Thymus (tissue), 11 donors: ENCODE measurements at regions not wholly inside any gene's neighbourhood (a gene's known extent, or its start where the extent isn't known, plus 50 kb on each side); places are given as distances from the start of the nearest gene placed in this dataset.
A peak's percentile ranks its signal among the peaks of the same experiment; 100 is the strongest.
"Not testable (repeated sequence)": the region's sequence is repeated elsewhere in the genome, so short reads cannot be mapped to it uniquely, and the experiment has no call there.

Source experiments
- DNase-seq, 9 donors: peaks; one replicate each; pipeline ENCODE4 v3.0.0-alpha.2; 2013; ENCODE audit warnings: low spot score in 9 of 9, low read depth in 6 of 9, missing footprints in 1 of 9
- H3K27ac ChIP-seq, 2 donors: one replicate each; pipeline ENCODE4 v1.5.1; 2013; ENCODE audit warnings: control low read depth in 1 of 2, low read depth in 1 of 2, low read length in 1 of 2, mild to moderate bottlenecking in 1 of 2, moderate library complexity in 1 of 2
- H3K27me3 ChIP-seq, 2 donors: one replicate each; pipeline ENCODE4 v1.5.1; 2013; ENCODE audit warnings: low read length in 1 of 2; ENCODE audit not compliant: control insufficient read depth in 2 of 2, insufficient read depth in 1 of 2
- H3K36me3 ChIP-seq, 2 donors: one replicate each; pipeline ENCODE4 v1.5.1; 2013; ENCODE audit warnings: low read length in 1 of 2, mild to moderate bottlenecking in 1 of 2, moderate library complexity in 1 of 2; ENCODE audit not compliant: control insufficient read depth in 2 of 2, insufficient read depth in 2 of 2
- H3K4me1 ChIP-seq, 2 donors: one replicate each; pipeline ENCODE4 v1.5.1; 2013; ENCODE audit warnings: low read length in 2 of 2; ENCODE audit not compliant: control insufficient read depth in 2 of 2, insufficient read depth in 2 of 2
- H3K4me3 ChIP-seq, 2 donors: one replicate each; pipeline ENCODE4 v1.5.1; 2013; ENCODE audit warnings: low read length in 2 of 2, control low read depth in 1 of 2, mild to moderate bottlenecking in 1 of 2
- H3K9me3 ChIP-seq, 2 donors: one replicate each; pipeline ENCODE4 v1.5.1; 2013; ENCODE audit warnings: low read length in 1 of 2, mild to moderate bottlenecking in 1 of 2; ENCODE audit not compliant: control insufficient read depth in 2 of 2, insufficient read depth in 1 of 2
- WGBS: extraction: QIAGEN DNeasy Blood & Tissue Kit; methylation state at CpG from one replicate; pipeline ENCODE4 v1.1.7; 2013; 5-methylcytosine and 5-hydroxymethylcytosine counted together
- donor health status: healthy.

DNA sequence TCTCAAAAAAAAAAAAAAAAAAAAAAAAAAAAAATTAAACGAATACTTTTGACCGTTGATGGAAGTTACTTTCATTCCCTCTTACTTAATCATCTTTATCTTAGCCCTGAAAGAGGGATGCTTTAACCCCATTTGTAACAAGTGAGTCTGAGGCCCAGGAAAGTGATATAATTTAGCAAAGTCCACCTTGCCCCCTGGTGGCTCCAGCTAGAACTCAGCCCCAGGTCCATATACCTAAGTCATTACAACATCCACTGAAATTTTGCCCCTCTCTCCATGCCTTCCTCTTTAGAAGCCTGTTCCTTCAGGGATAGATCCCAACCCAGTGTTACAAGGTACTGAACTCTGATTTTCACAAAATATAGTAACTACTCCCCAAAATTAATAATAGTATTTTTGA is 116.3 kb upstream of the KRTAP5-11 start:
- not testable (repeated sequence) for H3K27ac ChIP-seq, DNase-seq, H3K27me3 ChIP-seq, H3K4me3 ChIP-seq, H3K36me3 ChIP-seq, H3K4me1 ChIP-seq, H3K9me3 ChIP-seq
- WGBS: 88% methylated on average over 2 of the region's 2 CpGs

DNA sequence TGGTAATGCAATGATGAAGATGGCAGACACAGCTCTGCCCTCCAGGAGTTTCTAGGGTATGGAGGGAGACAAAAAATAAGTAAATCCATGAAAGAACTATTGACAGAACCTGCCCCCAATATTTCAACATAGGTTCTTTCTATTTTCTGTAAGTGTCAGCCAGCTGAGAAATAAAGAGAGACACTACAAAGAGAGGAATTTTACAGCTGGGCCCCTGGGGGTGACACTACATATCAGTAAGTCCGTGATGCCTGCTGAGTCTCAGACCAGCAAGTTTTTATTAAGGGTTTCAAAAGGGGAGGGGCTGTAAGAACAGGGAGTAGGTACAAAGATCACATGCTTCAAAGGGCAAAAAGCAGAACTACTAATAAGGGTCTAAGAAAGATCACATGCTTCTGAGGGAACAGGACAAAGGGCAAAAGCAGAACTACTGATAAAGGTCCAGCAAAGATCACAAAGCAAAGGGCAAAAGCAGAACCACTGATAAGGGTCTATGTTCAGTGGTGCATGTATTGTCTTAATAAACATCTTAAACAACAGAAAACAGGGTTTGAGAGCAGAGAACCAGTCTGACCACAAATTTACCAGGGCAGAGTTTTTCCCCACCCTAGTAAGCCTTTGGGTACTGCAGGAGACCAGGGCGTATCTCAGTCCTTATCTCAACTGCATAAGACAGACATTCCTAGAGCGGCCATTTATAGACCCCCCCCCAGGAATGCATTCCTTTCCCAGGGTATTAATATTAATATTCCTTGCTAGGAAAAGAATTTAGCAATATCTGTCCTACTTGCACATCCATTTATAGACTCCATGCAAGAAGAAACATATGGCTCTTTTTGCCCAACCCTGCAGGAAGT is 119.0 kb upstream of the KRTAP5-11 start:
- 94% methylated on average over 3 of the region's 3 CpGs for WGBS
- DNase-seq, H3K4me3 ChIP-seq, H3K36me3 ChIP-seq, H3K4me1 ChIP-seq, H3K9me3 ChIP-seq, H3K27me3 ChIP-seq, H3K27ac ChIP-seq: not testable (repeated sequence)

DNA sequence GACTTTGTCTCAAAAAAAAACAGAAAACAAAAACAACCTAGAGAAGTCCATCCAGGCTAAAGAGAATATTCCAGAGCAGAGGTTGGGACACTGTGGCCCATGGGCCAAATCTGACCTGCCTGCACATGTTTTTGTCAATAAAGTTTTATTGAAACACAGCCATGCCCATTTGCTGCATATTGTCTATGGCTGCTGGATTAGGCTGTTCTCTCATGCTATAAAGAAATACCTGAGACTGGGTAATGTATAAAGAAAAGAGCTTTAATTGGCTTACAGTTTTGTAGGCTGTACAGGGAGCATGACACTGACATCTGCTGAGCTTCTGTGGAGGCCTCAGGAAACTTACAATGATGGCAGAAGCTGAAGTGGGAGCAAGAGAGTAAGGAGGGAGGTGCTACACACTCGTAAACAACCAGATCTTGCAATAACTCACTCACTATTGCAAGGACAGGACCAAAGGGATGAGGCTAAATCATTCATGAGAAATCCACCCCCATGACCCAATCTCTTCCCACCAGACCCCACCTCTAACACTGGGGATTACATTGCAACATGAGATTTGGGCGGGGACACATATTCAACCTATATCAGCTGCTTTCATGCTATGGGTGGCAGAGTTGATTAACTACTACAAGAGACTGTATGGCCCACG is 122.5 kb upstream of the KRTAP5-11 start:
- H3K4me1 ChIP-seq, DNase-seq, H3K36me3 ChIP-seq, H3K27ac ChIP-seq, H3K9me3 ChIP-seq, H3K27me3 ChIP-seq, H3K4me3 ChIP-seq: not testable (repeated sequence)
- 91% methylated on average over 2 of the region's 3 CpGs for WGBS

DNA sequence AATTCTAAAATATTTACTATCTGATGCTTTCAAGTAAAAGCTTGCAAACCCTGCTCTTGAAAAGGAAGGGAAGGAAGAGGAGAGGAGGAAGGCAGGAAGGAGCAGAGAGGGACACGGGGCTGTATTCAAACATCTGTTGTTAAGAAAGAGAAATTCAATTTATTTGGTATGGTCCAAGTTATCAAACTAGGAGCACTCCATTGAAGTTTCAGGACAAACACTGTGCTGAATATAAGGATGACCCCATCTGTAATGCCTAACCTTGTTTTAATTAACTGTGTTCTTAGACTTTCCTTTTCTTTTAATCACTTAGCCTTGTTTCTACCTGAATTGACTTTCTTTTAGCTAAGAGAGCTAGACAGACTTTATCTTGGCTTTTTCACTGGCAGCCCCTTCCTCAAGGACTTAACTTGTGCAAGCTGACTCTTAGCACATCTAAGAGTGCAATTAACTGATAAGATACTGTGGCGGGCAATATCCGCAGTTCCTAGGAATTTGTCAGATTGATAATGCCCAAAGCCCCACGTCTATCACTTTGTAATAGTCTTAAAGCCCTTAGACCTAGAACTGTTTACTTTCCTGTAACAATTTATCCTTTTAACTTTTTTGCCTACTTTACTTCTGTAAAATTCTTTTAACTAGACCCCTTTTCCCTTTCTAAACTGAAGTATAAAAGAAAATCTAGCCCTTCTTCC is 123.2 kb upstream of the KRTAP5-11 start:
- H3K9me3 ChIP-seq, H3K4me3 ChIP-seq, H3K4me1 ChIP-seq, H3K27ac ChIP-seq, H3K36me3 ChIP-seq, H3K27me3 ChIP-seq, DNase-seq: not testable (repeated sequence)
- WGBS: 71% methylated on average over 3 of the region's 4 CpGs

DNA sequence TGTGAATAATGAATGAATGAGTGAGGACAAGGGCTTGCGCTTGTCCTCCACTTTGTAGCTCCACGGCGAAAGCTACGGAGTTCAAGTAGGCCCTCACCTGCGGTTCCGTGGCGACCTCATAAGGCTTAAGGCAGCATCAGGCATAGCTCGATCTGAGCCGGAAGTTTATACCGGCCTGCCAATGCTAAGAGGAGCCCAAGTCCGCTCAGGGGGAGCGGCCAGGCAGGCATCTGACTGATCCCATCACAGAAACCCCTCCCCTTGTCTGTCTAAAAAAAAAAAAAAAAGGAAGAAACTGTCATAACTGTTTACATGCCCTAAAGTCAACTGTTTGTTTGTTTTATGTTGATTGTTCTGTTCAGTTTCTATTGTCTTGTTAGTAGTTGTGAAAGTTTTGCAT is 124.4 kb upstream of the KRTAP5-11 start:
- 91% methylated on average over 12 of the region's 12 CpGs for WGBS
- H3K27ac ChIP-seq, H3K36me3 ChIP-seq, DNase-seq, H3K27me3 ChIP-seq, H3K4me1 ChIP-seq, H3K4me3 ChIP-seq, H3K9me3 ChIP-seq: not testable (repeated sequence)

DNA sequence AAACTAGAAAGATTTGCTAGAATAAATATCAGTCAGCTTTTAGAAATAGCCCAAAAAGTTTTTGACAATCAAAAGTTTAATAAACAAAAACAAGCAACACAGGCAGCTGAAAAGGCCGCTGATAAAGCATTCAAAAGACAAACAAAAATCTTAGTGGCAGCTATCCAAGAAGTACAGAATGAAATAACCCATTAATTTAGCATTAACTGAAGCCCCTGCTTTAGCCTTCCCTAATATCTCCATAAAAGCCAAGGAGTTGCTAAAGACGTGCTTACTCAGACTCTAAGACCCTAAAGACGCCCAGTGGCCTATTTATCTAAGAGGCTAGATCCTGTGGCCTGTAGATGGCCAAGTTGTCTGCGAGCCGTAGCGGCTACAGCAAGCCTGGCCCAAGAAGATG is 123.5 kb upstream of the DEFB108B start:
- 87% methylated on average over 6 of the region's 6 CpGs for WGBS
- not testable (repeated sequence) for H3K27me3 ChIP-seq, DNase-seq, H3K27ac ChIP-seq, H3K36me3 ChIP-seq, H3K9me3 ChIP-seq, H3K4me1 ChIP-seq, H3K4me3 ChIP-seq

DNA sequence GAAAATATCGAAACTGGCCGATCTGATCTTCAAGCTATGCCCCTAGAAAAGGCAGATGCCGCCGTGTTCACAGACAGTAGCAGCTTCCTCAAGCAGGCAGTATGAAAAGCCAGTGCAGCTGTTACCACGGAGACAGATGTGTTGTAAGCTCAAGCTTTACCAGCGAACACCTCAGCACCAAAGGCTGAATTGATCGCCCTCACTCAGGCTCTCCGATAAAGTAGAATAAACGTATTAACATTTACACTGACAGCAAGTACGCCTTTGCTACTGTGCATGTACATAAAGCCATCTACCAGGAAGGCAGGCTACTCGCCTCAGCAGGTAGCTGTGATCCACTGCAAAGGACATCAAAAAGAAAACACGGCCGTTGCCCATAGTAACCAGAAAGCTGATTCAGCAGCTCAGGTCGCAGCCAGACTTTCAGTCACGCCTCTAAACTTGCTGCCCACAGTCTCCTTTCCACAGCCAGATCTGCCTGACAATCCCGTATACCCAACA is 122.8 kb upstream of the DEFB108B start:
- not testable (repeated sequence) for H3K4me1 ChIP-seq, H3K36me3 ChIP-seq, H3K4me3 ChIP-seq, H3K9me3 ChIP-seq, H3K27ac ChIP-seq, H3K27me3 ChIP-seq
- 72% methylated on average over 16 of the region's 16 CpGs for WGBS
- DNase-seq: peak in 1 of 9 donors; percentile 9

DNA sequence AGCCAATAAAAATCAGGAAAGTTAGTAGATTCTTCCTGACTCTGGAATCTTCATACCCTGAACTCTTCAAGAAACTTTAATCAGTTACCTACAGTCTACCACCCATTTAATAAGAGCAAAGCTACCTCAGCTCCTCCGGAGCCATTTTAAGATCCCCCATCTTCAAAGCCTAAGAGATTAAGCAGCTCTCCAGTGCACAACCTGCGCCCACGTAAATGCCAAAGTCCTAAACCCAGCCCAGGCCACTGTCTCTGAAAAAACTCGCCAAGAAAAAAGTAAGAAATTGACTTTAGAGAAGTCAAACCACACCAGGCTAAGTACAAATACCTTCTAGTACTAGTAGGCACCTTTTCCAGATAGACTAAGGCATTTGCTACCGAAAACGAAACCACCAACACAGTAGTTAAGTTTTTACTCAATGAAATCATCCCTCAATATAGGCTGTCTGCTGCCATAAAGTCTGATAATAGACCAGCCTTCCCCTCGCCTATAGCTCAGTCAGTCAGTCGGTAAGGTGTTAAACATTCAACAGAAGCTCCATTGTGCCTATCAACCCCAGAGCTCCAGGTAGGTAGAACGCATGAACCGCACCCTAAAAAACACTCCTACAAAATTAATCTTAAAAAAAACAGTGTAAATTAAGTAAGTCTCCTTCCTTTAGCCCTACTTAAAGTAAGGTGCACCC is 122.2 kb upstream of the DEFB108B start:
- H3K4me3 ChIP-seq, H3K36me3 ChIP-seq, H3K4me1 ChIP-seq, H3K9me3 ChIP-seq, H3K27me3 ChIP-seq, DNase-seq, H3K27ac ChIP-seq: not testable (repeated sequence)
- 88% methylated on average over 10 of the region's 10 CpGs for WGBS

DNA sequence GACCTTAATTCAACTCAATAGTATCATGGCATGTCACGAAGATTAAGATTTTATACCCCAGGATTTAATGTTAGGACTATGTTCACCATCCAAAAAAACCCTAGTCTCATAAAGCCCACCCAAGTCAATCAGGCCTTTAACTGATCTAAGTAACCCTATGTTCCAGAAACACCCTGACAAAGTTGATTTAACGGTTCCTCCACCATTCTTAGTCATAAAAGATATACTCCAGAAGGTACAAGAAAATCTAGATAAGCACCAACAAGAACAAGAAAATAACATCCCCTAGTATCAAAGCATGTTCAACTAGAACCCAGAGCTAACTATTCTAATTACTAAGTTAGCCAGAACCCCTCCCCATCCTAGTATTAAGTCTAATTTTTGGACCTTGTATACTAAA is 120.7 kb upstream of the DEFB108B start:
- not testable (repeated sequence) for H3K9me3 ChIP-seq, H3K4me1 ChIP-seq, H3K36me3 ChIP-seq, H3K4me3 ChIP-seq, H3K27ac ChIP-seq, H3K27me3 ChIP-seq, DNase-seq
- WGBS: 95% methylated on average over 2 of the region's 2 CpGs
